Medulla oblongata (tissue), 1 donor: ENCODE measurements at regions not wholly inside any gene's neighbourhood (a gene's known extent, or its start where the extent isn't known, plus 50 kb on each side); places are given as distances from the start of the nearest gene placed in this dataset.
"Not testable (repeated sequence)": the region's sequence is repeated elsewhere in the genome, so short reads cannot be mapped to it uniquely, and the experiment has no call there.

Experiments used
- DNase-seq: peaks from one replicate; pipeline ENCODE4 v3.0.0-alpha.2; 2015; ENCODE audit errors: extremely low spot score

GRCh38 chr15:98324341-98324970, 323.9 kb upstream of the IGF1R start:
- no peak for DNase-seq

- DNase-seq = no peak
Observed at GRCh38 chr15:98326804-98327203, 321.5 kb upstream of the IGF1R start.

- no peak for DNase-seq
Observed at GRCh38 chr15:98330258-98330657, 318.1 kb upstream of the IGF1R start.

- DNase-seq = no peak
Observed at GRCh38 chr15:98330692-98331435, 317.5 kb upstream of the IGF1R start.

GRCh38 chr15:98331676-98332075, 316.7 kb upstream of the IGF1R start:
- DNase-seq = no peak

GRCh38 chr15:98333251-98333650, 315.1 kb upstream of the IGF1R start:
- DNase-seq = no peak

GRCh38 chr15:98342911-98343310, 305.4 kb upstream of the IGF1R start:
- no peak for DNase-seq

- DNase-seq = no peak
Observed at GRCh38 chr15:98344591-98344990, 303.7 kb upstream of the IGF1R start.

- no peak for DNase-seq
Observed at GRCh38 chr15:98347001-98347400, 301.3 kb upstream of the IGF1R start.

GRCh38 chr15:98347866-98348265, 300.5 kb upstream of the IGF1R start:
- no peak for DNase-seq

GRCh38 chr15:98350276-98350675, 298.1 kb upstream of the IGF1R start:
- DNase-seq = no peak

GRCh38 chr15:98358274-98358673, 290.1 kb upstream of the IGF1R start:
- DNase-seq = not testable (repeated sequence)

GRCh38 chr15:98358971-98359370, 289.4 kb upstream of the IGF1R start:
- DNase-seq = no peak

GRCh38 chr15:98363416-98363815, 284.9 kb upstream of the IGF1R start:
- no peak for DNase-seq

- no peak for DNase-seq
Observed at GRCh38 chr15:98363955-98364354, 284.4 kb upstream of the IGF1R start.

GRCh38 chr15:98369081-98369716, 279.1 kb upstream of the IGF1R start:
- no peak for DNase-seq

GRCh38 chr15:98375513-98376340, 272.6 kb upstream of the IGF1R start:
- DNase-seq = peak; percentile 7

- no peak for DNase-seq
Observed at GRCh38 chr15:98380721-98381120, 267.6 kb upstream of the IGF1R start.

- no peak for DNase-seq
Observed at GRCh38 chr15:98381446-98381845, 266.9 kb upstream of the IGF1R start.

- no peak for DNase-seq
Observed at GRCh38 chr15:98382139-98382538, 266.2 kb upstream of the IGF1R start.

GRCh38 chr15:98383571-98383970, 264.8 kb upstream of the IGF1R start:
- DNase-seq = no peak
